Ishikawa (cell line): ENCODE measurements at regions not wholly inside any gene's neighbourhood (a gene's known extent, or its start where the extent isn't known, plus 50 kb on each side); places are given as distances from the start of the nearest gene placed in this dataset.

Experiments
- CEBPB ChIP-seq: IDR thresholded peaks from 2 replicates; pipeline ENCODE4 v1.6.1; 2012
- CREB1 ChIP-seq: IDR thresholded peaks from 2 replicates; pipeline ENCODE4 v1.6.1; 2012; ENCODE audit warnings: low read depth
- FOXM1 ChIP-seq: IDR thresholded peaks from 2 replicates; pipeline ENCODE4 v1.6.1; 2012; ENCODE audit warnings: low read depth, borderline replicate concordance
- RAD21 ChIP-seq: IDR thresholded peaks from 2 replicates; pipeline ENCODE4 v1.6.1; 2012; ENCODE audit warnings: low read depth
- TAF1 ChIP-seq: IDR thresholded peaks from 2 replicates; pipeline ENCODE4 v1.6.1; 2012; ENCODE audit warnings: low read depth, mild to moderate bottlenecking
- YY1 ChIP-seq: IDR thresholded peaks from 2 replicates; pipeline ENCODE4 v1.6.1; 2012; ENCODE audit warnings: low read depth
- ZBTB7A ChIP-seq: IDR thresholded peaks from 2 replicates; pipeline ENCODE4 v1.6.1; 2012; ENCODE audit warnings: low read depth
- TF ChIP-seq, protein P1 (sequence below): IDR thresholded peaks from 2 replicates; pipeline ENCODE4 v1.6.1; 2012
- TF ChIP-seq, protein P2 (sequence below): IDR thresholded peaks from 2 replicates; pipeline ENCODE4 v1.6.1; 2012
- TF ChIP-seq, protein P3 (sequence below): IDR thresholded peaks from 2 replicates; pipeline ENCODE4 v1.6.1; 2012; ENCODE audit warnings: low read depth, mild to moderate bottlenecking

- no peak for TF ChIP-seq TAF1
- TF ChIP-seq FOXM1, result no peak
- TF ChIP-seq, protein P1, sequence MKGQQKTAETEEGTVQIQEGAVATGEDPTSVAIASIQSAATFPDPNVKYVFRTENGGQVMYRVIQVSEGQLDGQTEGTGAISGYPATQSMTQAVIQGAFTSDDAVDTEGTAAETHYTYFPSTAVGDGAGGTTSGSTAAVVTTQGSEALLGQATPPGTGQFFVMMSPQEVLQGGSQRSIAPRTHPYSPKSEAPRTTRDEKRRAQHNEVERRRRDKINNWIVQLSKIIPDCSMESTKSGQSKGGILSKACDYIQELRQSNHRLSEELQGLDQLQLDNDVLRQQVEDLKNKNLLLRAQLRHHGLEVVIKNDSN, result no peak
- no peak for TF ChIP-seq CEBPB
- TF ChIP-seq, protein P2, sequence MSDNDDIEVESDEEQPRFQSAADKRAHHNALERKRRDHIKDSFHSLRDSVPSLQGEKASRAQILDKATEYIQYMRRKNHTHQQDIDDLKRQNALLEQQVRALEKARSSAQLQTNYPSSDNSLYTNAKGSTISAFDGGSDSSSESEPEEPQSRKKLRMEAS, result no peak
- no peak for TF ChIP-seq RAD21
- no peak for TF ChIP-seq YY1
- TF ChIP-seq ZBTB7A, result no peak
- TF ChIP-seq CREB1, result no peak
- TF ChIP-seq, protein P3, sequence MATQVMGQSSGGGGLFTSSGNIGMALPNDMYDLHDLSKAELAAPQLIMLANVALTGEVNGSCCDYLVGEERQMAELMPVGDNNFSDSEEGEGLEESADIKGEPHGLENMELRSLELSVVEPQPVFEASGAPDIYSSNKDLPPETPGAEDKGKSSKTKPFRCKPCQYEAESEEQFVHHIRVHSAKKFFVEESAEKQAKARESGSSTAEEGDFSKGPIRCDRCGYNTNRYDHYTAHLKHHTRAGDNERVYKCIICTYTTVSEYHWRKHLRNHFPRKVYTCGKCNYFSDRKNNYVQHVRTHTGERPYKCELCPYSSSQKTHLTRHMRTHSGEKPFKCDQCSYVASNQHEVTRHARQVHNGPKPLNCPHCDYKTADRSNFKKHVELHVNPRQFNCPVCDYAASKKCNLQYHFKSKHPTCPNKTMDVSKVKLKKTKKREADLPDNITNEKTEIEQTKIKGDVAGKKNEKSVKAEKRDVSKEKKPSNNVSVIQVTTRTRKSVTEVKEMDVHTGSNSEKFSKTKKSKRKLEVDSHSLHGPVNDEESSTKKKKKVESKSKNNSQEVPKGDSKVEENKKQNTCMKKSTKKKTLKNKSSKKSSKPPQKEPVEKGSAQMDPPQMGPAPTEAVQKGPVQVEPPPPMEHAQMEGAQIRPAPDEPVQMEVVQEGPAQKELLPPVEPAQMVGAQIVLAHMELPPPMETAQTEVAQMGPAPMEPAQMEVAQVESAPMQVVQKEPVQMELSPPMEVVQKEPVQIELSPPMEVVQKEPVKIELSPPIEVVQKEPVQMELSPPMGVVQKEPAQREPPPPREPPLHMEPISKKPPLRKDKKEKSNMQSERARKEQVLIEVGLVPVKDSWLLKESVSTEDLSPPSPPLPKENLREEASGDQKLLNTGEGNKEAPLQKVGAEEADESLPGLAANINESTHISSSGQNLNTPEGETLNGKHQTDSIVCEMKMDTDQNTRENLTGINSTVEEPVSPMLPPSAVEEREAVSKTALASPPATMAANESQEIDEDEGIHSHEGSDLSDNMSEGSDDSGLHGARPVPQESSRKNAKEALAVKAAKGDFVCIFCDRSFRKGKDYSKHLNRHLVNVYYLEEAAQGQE, result no peak
These were observed 97.7 kb upstream of the PTPN1 start for GRCh38 chr20:50412499-50412898.
